HG02981 (cell line): ENCODE measurements at regions not wholly inside any gene's neighbourhood (a gene's known extent, or its start where the extent isn't known, plus 50 kb on each side); places are given as distances from the start of the nearest gene placed in this dataset.

Experiments used
- ATAC-seq: cut with Tn5 transposase; IDR thresholded peaks from one replicate; pipeline ENCODE4 v1.9.1; 2021; ENCODE audit warnings: mild to moderate bottlenecking, moderate library complexity; ENCODE audit not compliant: unreplicated experiment

DNA sequence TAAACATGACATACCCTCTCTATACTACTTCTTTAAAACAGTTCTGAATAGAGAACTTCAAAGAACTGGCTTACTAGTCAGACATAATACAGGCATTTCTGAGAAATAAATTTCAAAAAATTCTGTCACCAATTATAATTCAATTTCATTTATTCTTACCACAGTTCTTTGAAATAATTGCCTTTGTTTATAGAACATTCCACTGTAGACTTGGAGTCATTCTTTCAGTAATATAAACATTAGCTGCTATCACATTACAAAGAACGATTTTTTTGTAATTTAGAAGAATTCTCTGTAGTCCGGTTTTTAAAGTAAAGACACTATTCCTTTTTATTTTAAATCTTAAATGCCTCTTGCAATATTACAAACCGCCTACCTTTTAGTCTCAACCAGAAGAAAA, 146.4 kb upstream of the COL11A1 start:
- ATAC-seq: no peak

GRCh38 chr1:103250441-103250861, 142.1 kb upstream of the COL11A1 start:
- ATAC-seq: no peak

DNA sequence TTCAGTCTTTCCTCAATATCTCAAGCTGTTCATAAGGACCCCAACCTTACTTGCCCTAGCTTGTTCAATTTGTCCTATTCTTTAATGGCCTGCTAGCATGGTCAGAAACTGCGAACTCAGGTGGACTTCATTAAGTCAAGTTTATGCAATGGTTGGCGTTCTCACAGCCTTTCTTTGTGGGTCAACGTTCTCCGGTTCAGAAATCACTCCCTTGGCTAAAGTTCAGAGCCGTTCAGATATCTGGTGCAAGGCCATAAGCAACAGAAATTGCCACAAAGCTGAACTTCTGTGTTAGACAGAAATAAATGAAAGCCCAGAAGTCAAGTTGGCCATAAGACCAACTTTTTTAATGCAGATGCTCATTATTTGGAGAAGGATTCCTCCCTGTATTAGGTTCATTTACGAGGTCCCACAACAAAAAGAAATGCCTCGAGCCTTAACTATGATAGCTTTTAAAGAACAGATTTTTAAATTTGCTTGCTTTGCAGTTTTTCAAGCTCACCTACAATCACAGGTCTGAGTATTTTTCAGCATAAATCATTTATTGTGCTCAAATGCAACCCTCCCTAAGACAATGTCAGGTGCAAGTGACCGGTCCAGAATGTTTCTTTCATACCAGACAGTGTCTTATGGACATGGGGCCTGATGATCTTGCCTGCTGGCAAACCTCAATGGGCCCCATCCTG, 140.2 kb upstream of the COL11A1 start:
- no peak for ATAC-seq

DNA sequence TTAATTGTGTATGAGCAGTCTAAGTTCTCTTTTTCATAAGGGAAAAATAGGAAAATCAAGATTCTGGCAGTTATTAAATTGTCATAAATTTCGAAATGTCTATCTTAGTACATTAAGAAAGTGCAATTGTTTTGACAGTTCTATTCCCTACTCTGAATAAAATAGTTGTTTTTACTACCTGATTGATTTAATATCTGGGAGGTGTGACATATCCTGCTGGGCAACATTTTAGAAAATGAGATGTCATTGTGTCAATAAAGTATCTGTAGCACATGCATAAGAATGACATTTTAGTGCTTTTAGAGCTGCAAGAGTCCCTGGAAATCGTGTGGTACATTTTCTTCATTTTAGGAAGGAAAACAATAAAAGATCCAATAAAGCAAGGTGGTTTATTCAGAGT, 139.2 kb upstream of the COL11A1 start:
- ATAC-seq: no peak

DNA sequence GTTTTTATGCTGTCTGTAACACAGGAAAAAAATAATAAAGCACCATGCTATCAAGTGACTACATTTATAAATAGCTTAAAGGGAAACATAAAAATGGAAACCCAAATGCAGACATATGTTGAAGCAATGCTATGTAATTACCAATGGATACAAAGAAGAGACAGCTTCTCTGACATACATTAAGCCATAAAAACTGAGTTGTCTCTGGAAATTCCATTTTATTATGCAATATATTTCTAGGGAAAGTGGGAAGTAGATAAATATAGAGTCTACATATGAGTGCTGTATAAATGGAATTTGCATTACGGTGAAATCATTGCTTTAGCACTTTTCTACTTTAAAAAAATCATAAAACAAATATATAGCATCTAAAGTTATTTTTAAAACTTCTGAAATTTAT, 135.2 kb upstream of the COL11A1 start:
- ATAC-seq: no peak

DNA sequence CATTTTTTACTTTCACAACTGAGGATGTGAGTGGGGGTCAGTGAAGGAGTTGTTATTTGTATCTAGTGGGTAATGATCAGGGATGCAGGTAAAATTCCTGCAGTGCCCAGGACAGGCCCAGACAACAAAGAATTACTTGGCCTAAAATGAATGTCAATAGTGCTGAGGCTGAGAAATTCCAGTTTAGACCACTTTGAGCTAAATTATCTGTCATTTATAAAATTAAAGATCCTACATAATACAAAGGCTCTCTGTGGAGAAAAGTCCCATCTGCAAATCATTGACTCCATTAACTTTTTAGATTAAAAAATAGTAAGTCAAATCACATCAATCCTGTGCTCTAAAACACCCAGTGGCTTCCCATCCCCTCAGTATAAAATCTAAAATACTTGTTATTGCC, 130.7 kb upstream of the COL11A1 start:
- ATAC-seq: no peak

DNA sequence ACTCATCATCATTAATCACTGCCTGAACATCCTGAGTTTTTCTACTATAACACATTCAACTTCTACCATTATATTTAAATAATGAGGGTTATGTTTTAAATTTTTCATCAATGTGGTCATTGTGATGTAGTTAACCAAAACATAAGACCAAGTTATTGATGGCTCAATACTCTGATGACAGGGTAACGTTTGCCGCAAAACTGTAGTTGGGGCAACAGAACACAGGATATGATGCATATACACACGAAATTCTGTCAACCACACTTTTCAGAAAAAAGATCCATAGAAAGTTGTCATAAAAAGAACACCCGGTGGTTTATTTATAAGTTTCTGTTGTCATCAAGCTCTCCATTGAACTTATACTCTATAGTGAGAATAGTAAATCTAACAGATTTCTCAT, 121.7 kb upstream of the COL11A1 start:
- ATAC-seq: no peak

DNA sequence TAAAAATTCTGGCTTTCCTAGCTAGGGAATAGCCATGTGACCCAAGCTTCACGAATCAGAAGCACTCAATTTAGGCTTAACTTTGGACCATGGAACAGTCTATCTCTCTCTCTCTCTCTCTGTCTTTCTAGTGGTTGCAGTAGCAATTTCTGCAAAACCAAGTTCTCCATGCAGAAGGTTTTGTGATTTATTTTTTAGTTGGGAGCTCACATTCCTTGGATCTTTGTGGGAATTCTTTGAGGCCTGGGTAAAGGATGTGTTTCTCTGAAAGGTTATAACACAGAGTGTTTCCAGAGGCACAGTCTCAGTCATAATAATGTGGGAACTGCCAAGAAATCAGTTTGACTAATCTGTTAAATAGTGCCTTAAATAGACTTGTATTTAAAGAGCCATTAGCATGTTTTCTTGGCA, 112.3 kb upstream of the COL11A1 start:
- ATAC-seq: no peak

- ATAC-seq: no peak
Measured at GRCh38 chr1:103218821-103219220, 110.5 kb upstream of the COL11A1 start.

DNA sequence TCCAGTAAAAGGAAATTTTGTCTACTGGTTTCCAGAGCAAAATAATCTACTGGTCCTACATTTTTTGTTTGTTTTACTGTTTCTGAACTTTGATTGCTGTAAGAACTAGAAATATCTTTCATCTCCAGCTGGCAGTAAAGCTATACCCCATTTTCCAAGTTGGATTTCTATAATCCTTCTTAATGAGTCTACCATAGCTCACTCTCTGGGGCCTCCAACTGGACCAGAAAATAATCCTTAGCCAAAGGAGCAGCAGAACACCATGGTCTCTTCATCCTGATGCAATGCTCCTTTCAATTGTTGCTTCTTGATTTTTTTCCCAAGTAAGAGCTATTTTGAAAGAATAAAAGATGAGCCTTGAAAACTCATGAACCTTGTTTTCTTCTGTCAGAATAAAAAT, 110.0 kb upstream of the COL11A1 start:
- no peak for ATAC-seq

GRCh38 chr1:103211073-103211472, 102.8 kb upstream of the COL11A1 start:
- ATAC-seq: no peak

DNA sequence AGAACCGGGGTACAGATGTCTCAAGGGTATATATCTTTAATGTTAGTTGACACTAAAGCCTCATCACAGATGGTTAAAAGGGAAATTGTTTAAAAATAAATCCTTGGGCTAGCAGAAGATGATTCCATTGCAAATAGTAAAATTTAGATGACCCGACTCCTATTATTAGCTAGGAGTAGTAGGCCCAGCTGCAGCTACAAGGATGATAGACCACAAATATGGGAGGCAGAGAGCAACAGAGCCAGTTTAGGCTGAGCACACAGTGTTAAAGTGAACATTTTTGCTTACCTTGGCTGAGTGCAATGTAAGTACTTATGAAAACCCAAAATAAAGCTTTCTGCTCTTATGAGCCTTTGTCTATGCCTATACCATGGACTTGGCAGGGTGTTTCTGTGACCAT, 100.5 kb upstream of the COL11A1 start:
- no peak for ATAC-seq

GRCh38 chr1:103199001-103199400, 90.7 kb upstream of the COL11A1 start:
- no peak for ATAC-seq

GRCh38 chr1:103198076-103198475, 89.8 kb upstream of the COL11A1 start:
- no peak for ATAC-seq

DNA sequence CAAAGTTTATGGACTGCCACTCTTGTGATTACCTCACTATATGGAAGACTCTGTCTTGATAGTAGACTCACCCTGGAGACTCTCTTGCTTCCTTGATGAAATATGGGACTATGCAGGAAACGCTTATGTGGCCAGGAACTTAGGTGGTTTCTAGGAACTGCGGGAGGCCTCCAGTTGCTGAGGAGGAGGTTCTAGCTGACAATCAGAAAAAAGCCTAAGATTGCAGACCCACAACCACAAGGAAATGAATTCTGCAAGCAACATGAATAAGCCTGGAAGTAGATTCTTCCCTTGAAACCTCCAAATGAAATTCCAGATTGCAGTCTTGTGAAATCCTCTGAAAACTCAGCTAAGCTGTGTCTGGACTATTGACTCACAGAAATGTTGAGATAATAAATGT, 88.9 kb upstream of the COL11A1 start:
- no peak for ATAC-seq

GRCh38 chr1:103194984-103195383, 86.7 kb upstream of the COL11A1 start:
- ATAC-seq: no peak

GRCh38 chr1:103194060-103194459, 85.7 kb upstream of the COL11A1 start:
- no peak for ATAC-seq

GRCh38 chr1:103191327-103191726, 83.0 kb upstream of the COL11A1 start:
- ATAC-seq: no peak

DNA sequence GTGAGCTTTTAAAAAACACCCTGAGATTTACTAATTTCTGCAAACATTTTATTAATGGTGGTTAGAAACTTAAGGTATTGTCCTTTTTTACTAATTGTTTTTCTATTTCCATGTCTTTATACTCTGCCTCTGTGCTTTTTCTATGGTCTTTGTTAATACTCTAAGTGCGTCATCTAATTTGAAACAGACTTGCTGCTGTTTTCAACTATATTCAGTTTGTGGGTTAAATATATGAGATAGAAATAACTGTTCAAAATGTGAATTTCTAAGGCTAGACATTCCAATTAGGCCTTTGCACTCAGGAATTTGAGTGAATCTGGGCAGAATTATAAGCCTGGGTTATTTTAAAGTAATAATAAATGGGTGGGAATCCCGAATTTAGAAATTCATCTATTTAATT, 82.4 kb upstream of the COL11A1 start:
- no peak for ATAC-seq

DNA sequence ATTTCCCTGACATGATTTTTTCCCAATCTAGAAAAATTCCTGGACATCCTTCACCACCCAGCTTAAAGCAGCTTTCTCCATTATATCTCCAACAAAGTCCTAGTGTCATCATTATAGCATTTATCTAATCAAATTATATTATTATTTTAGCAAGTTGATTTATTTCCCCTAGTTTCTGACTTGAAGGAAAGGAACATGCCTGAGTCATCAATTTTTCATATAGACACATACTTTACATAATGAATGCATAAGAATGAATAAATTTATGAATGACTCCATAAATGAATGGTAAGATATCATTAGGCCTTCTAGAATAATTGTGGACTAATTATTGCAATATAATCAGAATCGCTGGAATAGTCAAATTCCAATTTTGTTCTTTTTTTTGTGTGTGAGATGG, 79.4 kb upstream of the COL11A1 start:
- ATAC-seq: no peak

GRCh38 chr1:103180660-103181059, 72.3 kb upstream of the COL11A1 start:
- ATAC-seq: no peak

GRCh38 chr1:103177108-103177775, 68.9 kb upstream of the COL11A1 start:
- ATAC-seq: no peak
